ENCODE measurements at regions not wholly inside any gene's neighbourhood (a gene's known extent, or its start where the extent isn't known, plus 50 kb on each side); places are given as distances from the start of the nearest gene placed in this dataset.

- TF ChIP-seq PPARA (CRISPR knock-in tag; IDR thresholded peaks at IDR 0.05; ENCODE audit: borderline replicate concordance) (no peak), TCF4 (CRISPR knock-in tag; IDR thresholded peaks at IDR 0.05; ENCODE audit: borderline replicate concordance) (no peak), OSR1 (CRISPR knock-in tag; IDR thresholded peaks at IDR 0.05) (no peak), SNAI2 (CRISPR knock-in tag; IDR thresholded peaks at IDR 0.05) (no peak), ZC3H10 (CRISPR knock-in tag; IDR thresholded peaks at IDR 0.05) (no peak), RARB (CRISPR knock-in tag; IDR thresholded peaks at IDR 0.05) (no peak), PATZ1 (CRISPR knock-in tag; IDR thresholded peaks at IDR 0.05; ENCODE audit: borderline replicate concordance) (no peak), TOX (CRISPR knock-in tag; IDR thresholded peaks at IDR 0.05; ENCODE audit: borderline replicate concordance) (no peak), CSRNP3 (CRISPR knock-in tag; IDR thresholded peaks at IDR 0.05) (no peak), ZFP3 (CRISPR knock-in tag; IDR thresholded peaks at IDR 0.05) (no peak), CSDC2 (CRISPR knock-in tag; IDR thresholded peaks at IDR 0.05) (no peak)
These were observed 777.1 kb upstream of the MDGA2 start for GRCh38 chr14:48452437-48452995.

GRCh38 chr14:48435221-48435620 lies 759.8 kb upstream of the MDGA2 start:
- no peak for ATAC-seq
- no peak for TF ChIP-seq PPARA (CRISPR knock-in tag; IDR thresholded peaks at IDR 0.05; ENCODE audit: borderline replicate concordance)
- no peak for TF ChIP-seq TOX (CRISPR knock-in tag; IDR thresholded peaks at IDR 0.05; ENCODE audit: borderline replicate concordance)
- TF ChIP-seq ESRRG (CRISPR knock-in tag; IDR thresholded peaks at IDR 0.05) = no peak
- TF ChIP-seq SNAI2 (CRISPR knock-in tag; IDR thresholded peaks at IDR 0.05) = no peak
- TF ChIP-seq, protein P1, sequence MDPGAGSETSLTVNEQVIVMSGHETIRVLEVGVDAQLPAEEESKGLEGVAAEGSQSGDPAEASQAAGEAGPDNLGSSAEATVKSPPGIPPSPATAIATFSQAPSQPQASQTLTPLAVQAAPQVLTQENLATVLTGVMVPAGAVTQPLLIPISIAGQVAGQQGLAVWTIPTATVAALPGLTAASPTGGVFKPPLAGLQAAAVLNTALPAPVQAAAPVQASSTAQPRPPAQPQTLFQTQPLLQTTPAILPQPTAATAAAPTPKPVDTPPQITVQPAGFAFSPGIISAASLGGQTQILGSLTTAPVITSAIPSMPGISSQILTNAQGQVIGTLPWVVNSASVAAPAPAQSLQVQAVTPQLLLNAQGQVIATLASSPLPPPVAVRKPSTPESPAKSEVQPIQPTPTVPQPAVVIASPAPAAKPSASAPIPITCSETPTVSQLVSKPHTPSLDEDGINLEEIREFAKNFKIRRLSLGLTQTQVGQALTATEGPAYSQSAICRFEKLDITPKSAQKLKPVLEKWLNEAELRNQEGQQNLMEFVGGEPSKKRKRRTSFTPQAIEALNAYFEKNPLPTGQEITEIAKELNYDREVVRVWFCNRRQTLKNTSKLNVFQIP (CRISPR knock-in tag; IDR thresholded peaks at IDR 0.05; ENCODE audit: borderline replicate concordance, low read depth) = no peak

More at GRCh38 chr14:48452437-48452995, 777.1 kb upstream of the MDGA2 start:
- no peak for ATAC-seq

GRCh38 chr14:48430805-48431204 lies 755.4 kb upstream of the MDGA2 start:
- ATAC-seq = no peak
- TF ChIP-seq BACH2 (CRISPR knock-in tag; IDR thresholded peaks at IDR 0.05; ENCODE audit: borderline replicate concordance) = no peak
- TF ChIP-seq RARB (CRISPR knock-in tag; IDR thresholded peaks at IDR 0.05) = no peak
- TF ChIP-seq CSRNP3 (CRISPR knock-in tag; IDR thresholded peaks at IDR 0.05) = no peak
- TF ChIP-seq, protein P2, sequence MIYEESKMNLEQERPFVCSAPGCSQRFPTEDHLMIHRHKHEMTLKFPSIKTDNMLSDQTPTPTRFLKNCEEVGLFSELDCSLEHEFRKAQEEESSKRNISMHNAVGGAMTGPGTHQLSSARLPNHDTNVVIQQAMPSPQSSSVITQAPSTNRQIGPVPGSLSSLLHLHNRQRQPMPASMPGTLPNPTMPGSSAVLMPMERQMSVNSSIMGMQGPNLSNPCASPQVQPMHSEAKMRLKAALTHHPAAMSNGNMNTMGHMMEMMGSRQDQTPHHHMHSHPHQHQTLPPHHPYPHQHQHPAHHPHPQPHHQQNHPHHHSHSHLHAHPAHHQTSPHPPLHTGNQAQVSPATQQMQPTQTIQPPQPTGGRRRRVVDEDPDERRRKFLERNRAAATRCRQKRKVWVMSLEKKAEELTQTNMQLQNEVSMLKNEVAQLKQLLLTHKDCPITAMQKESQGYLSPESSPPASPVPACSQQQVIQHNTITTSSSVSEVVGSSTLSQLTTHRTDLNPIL (CRISPR knock-in tag; IDR thresholded peaks at IDR 0.05; ENCODE audit: low read depth) = no peak
- no peak for TF ChIP-seq ESRRG (CRISPR knock-in tag; IDR thresholded peaks at IDR 0.05)
- no peak for TF ChIP-seq ZNF565 (CRISPR knock-in tag; conservative IDR thresholded peaks at IDR 0.05; ENCODE audit: low read depth)
- no peak for TF ChIP-seq TOX (CRISPR knock-in tag; IDR thresholded peaks at IDR 0.05; ENCODE audit: borderline replicate concordance)
- TF ChIP-seq PATZ1 (CRISPR knock-in tag; IDR thresholded peaks at IDR 0.05; ENCODE audit: borderline replicate concordance) = no peak
- TF ChIP-seq ZC3H10 (CRISPR knock-in tag; IDR thresholded peaks at IDR 0.05) = no peak
- no peak for TF ChIP-seq ZFP3 (CRISPR knock-in tag; IDR thresholded peaks at IDR 0.05)
- TF ChIP-seq SNAI2 (CRISPR knock-in tag; IDR thresholded peaks at IDR 0.05) = no peak
- TF ChIP-seq ZNF8 (CRISPR knock-in tag; IDR thresholded peaks at IDR 0.05) = no peak

All from SK-N-SH treated with all-trans-retinoic acid at 6 μM for 48 hours (cell line).